ENCODE measurements at regions not wholly inside any gene's neighbourhood (a gene's known extent, or its start where the extent isn't known, plus 50 kb on each side); places are given as distances from the start of the nearest gene placed in this dataset.

GRCh38 chr2:36197181-36197971 is 158.2 kb upstream of the CRIM1 start:
- Mint-ChIP-seq H3K27me3 (no peaks in the 10 kb centered on the region), H3K4me3 (no peak overlapping the region), H3K36me3 (ENCODE audit: low read depth) (no peaks in the 10 kb centered on the region), H3K4me1 (ENCODE audit: low read depth) (no peaks in the 10 kb centered on the region), H3K27ac (no peak overlapping the region), H3K9me3 (peaks cover 11% of the 10 kb centered on the region)
- H3K27me3 ChIP-seq (ENCODE audit: control insufficient read depth in 1 of 2, insufficient read depth in 2 of 2, low read length in 2 of 2), result no peaks in the 10 kb centered on the region
- no peak overlapping the region for H3K27ac ChIP-seq (ENCODE audit: low read depth in 1 of 2, low read length in 2 of 2)
- no peaks in the 10 kb centered on the region for H3K4me1 ChIP-seq (ENCODE audit: insufficient read depth, low read length)
- ChIA-PET POLR2A (no interaction called here), CTCF (no interaction called here)
- no peak for DNase-seq
- no peak for ATAC-seq (ENCODE audit: poor library complexity)
- intact Hi-C loops (cut with DNase I, micrococcal nuclease), result no loop called here
- H3K9me3 ChIP-seq (ENCODE audit: control insufficient read depth in 1 of 2, insufficient read depth in 1 of 2, low read length in 2 of 2), result peaks cover 6 to 10% of the 10 kb centered on the region in 2 experiments
- no peak overlapping the region for H3K4me3 ChIP-seq (ENCODE audit: low read length)
- no peak for TF ChIP-seq CTCF (IDR thresholded peaks at IDR 0.05)
- H3K36me3 ChIP-seq (ENCODE audit: insufficient read depth, low read length), result no peaks in the 10 kb centered on the region

- H3K9me3 ChIP-seq (ENCODE audit: control insufficient read depth in 1 of 2, insufficient read depth in 1 of 2, low read length in 2 of 2), result no peaks in the 10 kb centered on the region
- intact Hi-C loops (cut with DNase I, micrococcal nuclease), result no loop called here
- no peak overlapping the region for H3K27ac ChIP-seq (ENCODE audit: low read depth in 1 of 2, low read length in 2 of 2)
- H3K36me3 Mint-ChIP-seq (ENCODE audit: low read depth), result no peaks in the 10 kb centered on the region
- no peaks in the 10 kb centered on the region for H3K4me1 Mint-ChIP-seq (ENCODE audit: low read depth)
- H3K4me1 ChIP-seq (ENCODE audit: insufficient read depth, low read length), result no peaks in the 10 kb centered on the region
- no peak overlapping the region for H3K27ac Mint-ChIP-seq
- ATAC-seq (ENCODE audit: poor library complexity) (no peak), DNase-seq (no peak)
- POLR2A ChIA-PET, result no interaction called here
- TF ChIP-seq CTCF (IDR thresholded peaks at IDR 0.05), result no peak
- no peaks in the 10 kb centered on the region for H3K27me3 Mint-ChIP-seq
- CTCF ChIA-PET, result no interaction called here
- H3K9me3 Mint-ChIP-seq, result peaks cover under 1% of the 10 kb centered on the region
- no peaks in the 10 kb centered on the region for H3K36me3 ChIP-seq (ENCODE audit: insufficient read depth, low read length)
- no peaks in the 10 kb centered on the region for H3K27me3 ChIP-seq (ENCODE audit: control insufficient read depth in 1 of 2, insufficient read depth in 2 of 2, low read length in 2 of 2)
- H3K4me3 ChIP-seq (ENCODE audit: low read length), result no peak overlapping the region
- no peak overlapping the region for H3K4me3 Mint-ChIP-seq
Observed at GRCh38 chr2:36193680-36194079, 161.9 kb upstream of the CRIM1 start.

GRCh38 chr2:36192983-36193382 is 162.6 kb upstream of the CRIM1 start:
- H3K9me3 Mint-ChIP-seq, result no peaks in the 10 kb centered on the region
- no peak for DNase-seq
- H3K27me3 Mint-ChIP-seq, result no peaks in the 10 kb centered on the region
- ChIA-PET POLR2A (no interaction called here), CTCF (no interaction called here)
- Histone ChIP-seq H3K27me3 (ENCODE audit: control insufficient read depth in 1 of 2, insufficient read depth in 2 of 2, low read length in 2 of 2) (no peaks in the 10 kb centered on the region), H3K27ac (ENCODE audit: low read depth in 1 of 2, low read length in 2 of 2) (no peak overlapping the region), H3K9me3 (ENCODE audit: control insufficient read depth in 1 of 2, insufficient read depth in 1 of 2, low read length in 2 of 2) (no peaks in the 10 kb centered on the region), H3K4me1 (ENCODE audit: insufficient read depth, low read length) (no peaks in the 10 kb centered on the region), H3K36me3 (ENCODE audit: insufficient read depth, low read length) (no peaks in the 10 kb centered on the region), H3K4me3 (ENCODE audit: low read length) (no peak overlapping the region)
- intact Hi-C loops (cut with DNase I, micrococcal nuclease), result no loop called here
- H3K36me3 Mint-ChIP-seq (ENCODE audit: low read depth), result no peaks in the 10 kb centered on the region
- H3K4me1 Mint-ChIP-seq (ENCODE audit: low read depth), result no peaks in the 10 kb centered on the region
- H3K27ac Mint-ChIP-seq, result no peak overlapping the region
- ATAC-seq (ENCODE audit: poor library complexity), result no peak
- no peak for TF ChIP-seq CTCF (IDR thresholded peaks at IDR 0.05)
- H3K4me3 Mint-ChIP-seq, result no peak overlapping the region

All from CD4-positive, alpha-beta T cell (primary cell).